Stimulated activated CD8-positive, alpha-beta memory T cell treated with anti-CD3 and anti-CD28 coated beads, Interleukin-4, amount 100 ng/mL, for 1 hour (primary cell): ENCODE measurements at regions not wholly inside any gene's neighbourhood (a gene's known extent, or its start where the extent isn't known, plus 50 kb on each side); places are given as distances from the start of the nearest gene placed in this dataset.

Experiments
- DNase-seq, 2 donors: peaks; one replicate each; pipeline ENCODE4 v3.0.0-alpha.2; 2020; ENCODE audit warnings: low read depth in 2 of 2, low spot score in 1 of 2

DNA sequence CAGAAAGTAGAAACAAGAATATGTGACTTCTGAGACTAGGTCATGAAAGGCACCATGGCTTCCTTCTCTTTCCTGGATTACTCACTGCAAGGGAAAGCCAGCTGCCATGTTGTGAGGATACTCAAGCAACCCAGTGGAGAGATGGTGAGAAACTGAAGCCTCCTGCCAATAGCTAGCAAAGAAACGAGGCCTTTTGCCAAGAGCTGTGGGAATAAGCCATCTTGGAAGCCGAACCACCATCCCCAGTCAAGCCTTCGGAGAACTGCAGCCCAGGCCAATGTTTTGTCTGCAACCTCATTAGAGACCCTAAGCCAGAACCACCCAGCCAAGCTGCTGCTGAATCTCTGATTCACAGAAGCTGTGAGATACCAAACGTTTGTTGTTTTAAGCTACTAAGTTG, 104.7 kb upstream of the CRHR1 start:
- DNase-seq, result no peak

GRCh38 chr17:45680360-45680759, 103.8 kb upstream of the CRHR1 start:
- no peak for DNase-seq

- DNase-seq, result no peak
Observed at GRCh38 chr17:45681706-45682105, 102.4 kb upstream of the CRHR1 start.

DNA sequence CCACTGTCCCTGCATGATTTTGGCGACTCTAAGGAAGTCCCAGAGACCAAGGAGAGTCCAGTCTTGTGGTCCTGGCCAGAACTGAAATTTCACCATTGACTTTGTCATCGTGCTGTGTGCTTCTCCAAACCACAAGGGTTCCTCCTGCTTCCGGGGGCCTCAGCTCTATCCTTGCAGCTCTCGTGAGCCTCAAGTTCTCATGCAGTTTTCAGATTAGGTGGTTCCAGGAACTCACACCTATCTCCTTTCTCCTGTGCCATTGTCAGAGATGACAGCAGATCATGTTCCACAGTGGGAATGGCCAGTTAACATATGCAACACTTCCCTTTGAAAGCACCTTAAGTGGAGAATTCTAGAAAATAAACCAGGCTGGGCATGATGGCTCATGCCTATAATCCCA, 97.9 kb upstream of the CRHR1 start:
- DNase-seq, result no peak

- no peak for DNase-seq
Observed at GRCh38 chr17:45687594-45687993, 96.5 kb upstream of the CRHR1 start.

- no peak for DNase-seq
Observed at GRCh38 chr17:45688353-45688752, 95.8 kb upstream of the CRHR1 start.

DNA sequence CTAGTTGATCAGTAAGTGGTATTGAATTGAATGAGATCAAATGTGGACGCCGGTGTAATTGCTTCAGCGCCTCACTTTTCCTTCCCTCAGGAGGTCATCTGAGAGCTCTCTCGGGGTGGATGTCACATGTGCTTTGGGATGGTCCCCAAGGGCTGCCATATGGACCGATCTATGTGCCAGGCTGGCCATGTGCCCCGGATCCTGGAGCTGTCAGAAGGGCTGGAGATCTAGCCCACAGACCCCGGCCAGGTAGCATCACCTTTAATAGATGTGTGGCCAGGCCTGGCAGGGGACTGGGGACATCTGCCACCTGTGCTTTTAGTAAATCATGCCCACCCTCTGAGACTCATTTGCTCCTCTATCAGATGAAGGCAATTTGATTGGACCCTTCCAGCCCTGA, 95.3 kb upstream of the CRHR1 start:
- DNase-seq, result no peak

DNA sequence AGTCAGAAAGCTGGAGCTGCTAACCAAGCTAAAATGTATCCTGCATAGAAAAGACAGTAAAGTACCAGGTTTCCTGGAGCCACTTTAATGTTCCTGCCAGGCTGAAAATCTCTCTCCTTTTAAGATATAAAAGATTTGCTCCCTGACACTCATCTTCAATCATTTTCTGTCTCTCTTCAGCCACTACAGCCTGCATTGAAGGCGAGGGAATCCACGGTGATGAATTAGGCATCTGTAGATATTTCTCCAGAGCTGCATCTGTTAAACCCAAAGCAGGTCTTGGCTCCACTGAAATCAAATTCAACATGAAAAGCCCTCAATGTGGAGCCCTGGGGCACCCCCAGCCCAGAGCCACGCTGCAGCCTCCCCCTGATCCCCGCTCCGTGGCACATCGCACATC, 94.7 kb upstream of the CRHR1 start:
- DNase-seq, result no peak

DNA sequence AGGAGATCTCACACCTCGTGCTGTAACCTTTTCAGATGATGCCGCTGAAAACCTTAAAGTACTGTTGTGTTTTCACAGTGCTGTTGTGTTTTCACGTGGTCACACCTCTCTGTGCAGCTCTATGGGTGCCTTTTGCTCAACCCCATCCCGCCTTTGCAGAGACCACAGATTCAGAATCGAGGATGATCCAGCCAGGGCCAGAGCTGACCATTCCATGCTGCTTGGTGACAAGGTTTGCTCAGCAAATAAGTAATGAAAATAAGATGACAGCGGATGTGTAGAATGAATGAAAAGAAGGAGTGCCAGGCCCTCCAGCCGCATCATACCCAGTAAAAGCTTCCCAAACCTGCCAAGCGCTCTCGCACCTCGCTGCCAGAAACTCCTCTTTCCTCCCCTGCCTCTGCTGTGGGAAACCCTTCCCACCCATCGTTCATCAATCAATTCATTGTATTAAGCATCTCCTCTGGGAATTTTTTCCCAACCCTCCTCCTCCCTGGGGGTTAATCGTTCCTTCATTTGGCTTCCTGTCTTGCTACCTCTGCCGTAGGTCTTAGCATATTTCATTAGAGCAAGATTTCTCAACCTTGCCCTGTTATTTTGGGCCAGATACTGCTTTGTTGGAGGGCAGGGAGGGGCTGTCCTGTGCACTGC, 93.4 kb upstream of the CRHR1 start:
- DNase-seq, result no peak

DNA sequence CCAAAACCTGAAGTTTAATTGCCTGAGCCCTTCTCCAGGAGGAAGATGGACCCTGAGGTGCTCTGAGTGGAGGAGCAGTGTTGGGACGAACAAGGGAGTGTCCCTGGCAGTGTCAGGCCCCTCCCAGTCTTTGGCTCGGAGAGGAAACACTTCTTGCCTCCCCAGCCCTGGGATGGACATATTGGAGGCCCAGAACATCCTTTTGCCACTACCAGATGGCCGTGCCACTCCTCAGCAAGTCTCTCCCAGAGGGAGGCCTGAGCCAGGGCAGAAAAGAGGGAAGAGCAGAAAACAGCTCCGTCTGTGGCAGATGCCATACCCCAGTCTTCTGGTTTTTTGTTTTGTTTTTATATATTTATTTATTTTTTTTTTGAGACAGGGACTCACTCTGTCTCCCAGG, 91.5 kb upstream of the CRHR1 start:
- DNase-seq, result no peak

DNA sequence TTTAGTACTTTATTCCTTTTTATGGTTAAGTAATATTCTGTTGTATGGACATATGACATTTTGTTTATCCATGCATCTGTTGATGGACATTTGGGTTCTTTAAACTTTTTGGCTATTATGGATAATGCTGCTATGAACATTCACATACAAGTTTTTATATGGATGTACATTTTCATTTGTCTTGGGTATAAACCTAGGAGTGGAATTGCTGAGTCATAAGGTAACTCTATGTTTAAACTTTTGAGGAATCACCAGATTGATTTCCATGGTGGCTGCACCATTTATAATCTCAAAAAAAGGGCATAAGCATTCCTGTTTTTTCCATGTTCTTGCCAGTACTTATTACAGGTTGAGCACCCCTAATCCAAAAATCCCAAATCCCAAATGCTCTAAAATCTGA, 90.3 kb upstream of the CRHR1 start:
- no peak for DNase-seq

- DNase-seq, result no peak
Observed at GRCh38 chr17:45696442-45696841, 87.7 kb upstream of the CRHR1 start.

DNA sequence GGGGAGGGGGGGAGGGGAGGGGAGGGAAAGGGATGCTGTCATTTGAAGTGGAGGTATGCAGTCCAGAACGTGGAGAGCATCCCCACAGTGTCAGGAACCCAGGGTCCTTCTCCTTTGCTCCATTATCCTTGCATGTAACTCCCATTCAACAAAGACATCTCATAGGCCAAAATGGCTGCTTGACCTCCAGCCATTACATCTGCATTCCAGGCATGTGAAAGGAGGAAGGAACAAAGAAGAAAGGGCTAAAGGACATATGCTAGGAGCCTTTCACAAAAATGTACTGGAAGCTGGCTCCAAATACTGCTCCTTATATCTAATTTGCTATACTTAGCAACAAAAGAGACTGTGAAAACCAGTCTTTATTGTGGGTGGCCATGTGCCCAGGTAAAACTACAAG, 87.0 kb upstream of the CRHR1 start:
- no peak for DNase-seq

GRCh38 chr17:45700171-45701090, 83.7 kb upstream of the CRHR1 start:
- no peak for DNase-seq

DNA sequence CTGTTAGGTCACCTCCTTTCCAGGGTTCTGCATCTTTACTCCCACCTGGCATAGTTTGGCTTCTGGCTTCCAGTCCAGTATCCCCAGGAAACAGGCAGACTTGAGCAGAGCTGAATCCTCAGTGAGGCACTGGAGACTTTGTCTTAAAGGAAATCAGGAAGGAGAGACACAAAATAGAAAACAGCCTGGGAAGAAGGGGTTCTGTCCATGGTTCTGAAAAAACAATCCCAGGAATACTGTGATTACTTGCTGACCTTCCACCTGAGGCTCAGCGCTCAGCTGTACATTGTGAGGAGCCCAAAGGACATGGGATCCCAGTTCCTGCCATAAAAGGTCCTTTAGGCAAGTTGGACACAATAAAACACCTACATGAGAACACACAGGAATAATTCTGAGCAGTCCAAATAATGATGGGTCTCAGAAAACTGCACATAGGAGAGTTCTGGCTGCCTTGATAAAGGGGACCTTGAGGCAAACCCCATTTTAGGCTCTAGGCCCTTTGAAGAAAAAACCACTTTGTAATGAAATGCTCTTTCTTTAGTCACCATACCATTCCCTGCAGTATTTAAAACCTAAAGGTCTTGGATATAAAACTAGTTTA, 81.4 kb upstream of the CRHR1 start:
- no peak for DNase-seq

- DNase-seq, result no peak
Observed at GRCh38 chr17:45703348-45703747, 80.8 kb upstream of the CRHR1 start.

- no peak for DNase-seq
Observed at GRCh38 chr17:45703806-45704205, 80.3 kb upstream of the CRHR1 start.

DNA sequence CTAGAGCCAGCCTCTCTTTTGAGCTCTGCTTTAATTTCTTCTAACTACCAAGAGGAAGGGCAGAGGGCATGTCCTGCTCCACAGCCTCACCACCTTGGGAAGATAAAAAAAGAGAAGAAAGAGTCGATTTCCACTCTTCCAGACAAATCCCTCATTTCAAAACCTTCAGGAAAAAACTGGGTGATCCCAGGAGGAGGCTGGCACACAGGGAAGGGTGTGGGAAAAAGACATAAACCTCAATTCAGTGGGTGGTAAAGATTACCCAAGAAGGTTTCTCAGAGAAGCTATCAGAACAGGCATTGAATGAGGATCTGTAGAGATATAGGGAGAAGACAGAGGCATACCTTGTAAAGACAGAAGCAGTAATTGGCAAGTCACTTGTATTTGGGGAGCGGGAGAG, 79.9 kb upstream of the CRHR1 start:
- DNase-seq, result no peak

- DNase-seq, result no peak
Observed at GRCh38 chr17:45705123-45706009, 78.8 kb upstream of the CRHR1 start.

GRCh38 chr17:45706033-45706432, 78.1 kb upstream of the CRHR1 start:
- no peak for DNase-seq

DNA sequence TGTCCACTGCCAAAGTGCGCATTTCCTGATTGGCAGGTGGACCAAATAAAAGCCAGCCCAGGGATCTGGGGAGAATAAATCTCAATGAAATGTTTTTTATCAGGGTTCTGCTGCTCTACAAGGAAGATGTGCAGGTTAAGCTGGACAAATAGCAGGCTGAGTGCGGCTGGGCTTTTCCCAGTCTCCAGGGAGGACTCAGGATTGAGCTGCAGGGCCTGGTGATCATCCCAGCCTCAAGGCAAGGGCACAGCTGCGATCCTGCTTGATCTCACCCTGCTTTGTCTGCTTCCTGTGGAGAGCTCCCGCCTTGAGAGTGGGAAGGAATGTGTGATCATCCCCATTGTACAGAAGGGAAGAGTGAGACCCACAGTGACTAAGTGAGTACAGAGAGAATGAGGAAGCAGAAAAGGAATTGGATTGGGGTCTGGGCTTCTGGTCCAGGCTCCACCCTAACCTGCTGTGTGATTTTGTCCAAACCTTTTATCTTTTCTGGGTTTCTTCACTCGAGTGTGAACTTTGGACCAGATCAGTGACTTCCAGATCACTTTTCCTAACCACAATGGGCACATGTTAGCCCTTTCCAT, 75.3 kb upstream of the CRHR1 start:
- no peak for DNase-seq
